Left lobe of liver (tissue), 2 donors: ENCODE measurements at regions not wholly inside any gene's neighbourhood (a gene's known extent, or its start where the extent isn't known, plus 50 kb on each side); places are given as distances from the start of the nearest gene placed in this dataset.
"Not testable (repeated sequence)": the region's sequence is repeated elsewhere in the genome, so short reads cannot be mapped to it uniquely, and the experiment has no call there.

Source experiments
- ATAC-seq: fragments of 200-7000 bp; cut with Tn5 transposase; one replicate; pipeline ENCODE4 v1.9.1; 2020; ENCODE audit warnings: mild to moderate bottlenecking, moderate library complexity
- DNase-seq: peaks from one replicate; pipeline ENCODE4 v3.0.0-alpha.2; 2020; ENCODE audit warnings: low spot score
- donor health status: DM: no; HTN: no; CAD: no; lungs with moderate emphysema.
- donor health status: DM: no; HTN: yes; CAD: no.

DNA sequence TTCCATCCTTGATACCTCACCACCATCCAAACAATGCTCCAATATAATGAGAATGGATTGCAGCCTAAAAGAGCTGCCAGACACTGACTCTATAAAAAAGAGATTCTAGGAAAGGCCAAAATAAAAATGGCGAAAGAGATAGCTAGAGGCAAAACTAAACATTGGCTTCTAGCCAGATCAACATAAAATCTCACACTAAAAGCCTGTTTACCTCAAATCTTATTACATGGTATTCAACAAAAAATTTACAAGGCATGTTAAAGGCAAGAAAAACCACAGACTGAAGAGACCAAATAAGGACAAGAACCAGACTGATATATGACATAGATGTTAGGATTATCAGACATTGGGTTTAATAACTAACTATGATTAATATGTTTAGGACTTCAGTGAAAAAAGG is 1127.0 kb downstream of the DNAJB9 start:
- DNase-seq (no peak), ATAC-seq (no peak)

DNA sequence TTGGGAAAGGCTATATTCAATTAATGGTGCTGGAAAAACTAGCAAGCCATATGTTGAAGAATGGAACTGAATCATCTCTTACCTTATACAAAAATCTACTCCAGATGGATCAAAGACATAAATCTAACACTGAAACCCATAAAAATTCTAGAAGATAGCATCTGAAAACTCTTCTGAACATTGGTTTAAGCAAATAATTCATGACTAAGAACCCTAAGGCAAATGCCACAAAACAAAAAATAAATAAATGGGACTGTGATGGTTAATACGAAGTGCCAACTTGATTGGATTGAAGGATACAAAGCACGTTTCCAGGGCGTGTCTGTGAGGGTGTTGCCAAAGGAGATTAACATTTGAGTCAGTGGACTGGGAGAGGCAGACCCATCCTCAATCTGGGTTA is 1130.0 kb downstream of the DNAJB9 start:
- no peak for ATAC-seq

GRCh38 chr7:109713366-109713765 is 1143.7 kb downstream of the DNAJB9 start:
- DNase-seq (no peak), ATAC-seq (no peak)

More for the DNA sequence above, 1130.0 kb downstream of the DNAJB9 start:
- no peak for DNase-seq

DNA sequence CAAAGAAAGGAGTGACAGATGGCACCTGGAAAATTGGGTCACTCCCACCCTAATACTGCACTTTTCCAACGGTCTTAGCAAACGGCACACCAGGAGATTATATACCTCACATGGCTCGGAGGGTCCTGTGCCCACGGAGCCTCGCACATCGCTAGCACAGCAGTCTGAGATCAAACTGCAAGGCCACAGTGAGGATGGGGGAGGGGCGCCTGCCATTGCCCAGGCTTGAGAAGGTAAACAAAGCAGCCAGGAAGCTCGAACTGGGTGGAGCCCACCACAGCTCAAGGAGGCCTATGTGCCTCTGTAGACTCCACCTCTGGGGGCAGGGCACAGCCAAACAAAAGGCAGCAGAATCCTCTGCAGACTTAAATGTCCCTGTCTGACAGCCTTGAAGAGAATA is 1149.7 kb downstream of the DNAJB9 start:
- ATAC-seq, DNase-seq: not testable (repeated sequence)

DNA sequence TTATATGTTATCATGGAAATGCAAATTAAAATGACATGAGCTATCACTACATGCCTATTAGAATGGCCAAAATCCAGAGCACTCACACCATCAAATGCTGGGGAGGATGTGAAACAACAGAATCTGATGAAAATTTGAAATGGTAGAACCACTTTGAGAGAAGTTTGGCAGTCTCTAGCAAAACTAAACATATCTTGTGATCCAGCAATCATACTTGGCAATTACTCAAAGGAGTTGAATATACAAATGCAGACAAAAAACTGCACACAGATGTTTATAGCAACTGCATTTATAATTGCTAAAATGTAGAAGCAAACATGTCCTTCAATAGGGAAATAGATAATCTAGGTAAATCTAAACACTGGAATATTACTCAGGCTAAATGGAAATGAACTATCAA is 1164.9 kb downstream of the DNAJB9 start:
- DNase-seq = no peak
- no peak for ATAC-seq

DNA sequence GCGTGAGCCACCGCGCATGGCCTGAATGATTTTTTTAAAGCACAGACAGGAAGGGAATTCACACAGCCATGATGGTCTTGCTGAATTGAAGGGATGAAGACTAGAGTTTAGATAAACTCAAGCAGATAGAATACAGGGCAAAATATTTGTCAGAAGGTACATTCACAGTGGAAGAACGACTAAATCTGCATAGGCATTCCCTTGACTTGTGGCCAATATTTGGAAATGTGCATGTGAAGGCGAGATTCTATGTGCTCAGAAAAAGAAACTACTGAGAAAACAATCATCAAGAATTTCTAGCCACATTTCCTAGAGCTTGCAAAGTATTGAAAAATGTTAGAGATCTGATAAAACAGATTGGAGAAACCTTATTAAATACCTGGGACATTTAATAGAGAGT is 1166.2 kb downstream of the DNAJB9 start:
- ATAC-seq = no peak
- no peak for DNase-seq

- ATAC-seq (no peak), DNase-seq (no peak)
Measured at GRCh38 chr7:109745677-109746410, 1176.2 kb downstream of the DNAJB9 start.

- DNase-seq (no peak), ATAC-seq (no peak)
Measured at GRCh38 chr7:109751241-109751640, 1181.6 kb downstream of the DNAJB9 start.

DNA sequence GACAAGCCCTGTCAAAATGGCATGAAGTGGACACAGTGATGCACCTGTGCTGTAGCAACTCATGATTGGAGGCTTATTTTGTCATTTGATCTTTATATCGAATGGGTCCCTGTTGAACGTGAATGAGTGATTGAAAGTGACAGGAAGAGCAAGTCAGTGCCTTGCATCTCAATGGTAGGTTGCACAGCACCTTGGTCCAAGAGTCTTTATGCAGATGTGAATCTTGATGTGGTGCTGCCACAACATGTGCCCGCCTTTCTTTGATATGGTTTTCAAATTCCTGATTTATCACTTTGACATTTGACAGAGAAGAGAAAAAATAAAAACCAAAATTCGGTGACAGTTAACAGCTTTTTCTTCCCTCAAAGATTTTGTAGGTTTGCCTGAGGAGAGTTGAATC is 1182.4 kb downstream of the DNAJB9 start:
- DNase-seq (no peak), ATAC-seq (no peak)

DNA sequence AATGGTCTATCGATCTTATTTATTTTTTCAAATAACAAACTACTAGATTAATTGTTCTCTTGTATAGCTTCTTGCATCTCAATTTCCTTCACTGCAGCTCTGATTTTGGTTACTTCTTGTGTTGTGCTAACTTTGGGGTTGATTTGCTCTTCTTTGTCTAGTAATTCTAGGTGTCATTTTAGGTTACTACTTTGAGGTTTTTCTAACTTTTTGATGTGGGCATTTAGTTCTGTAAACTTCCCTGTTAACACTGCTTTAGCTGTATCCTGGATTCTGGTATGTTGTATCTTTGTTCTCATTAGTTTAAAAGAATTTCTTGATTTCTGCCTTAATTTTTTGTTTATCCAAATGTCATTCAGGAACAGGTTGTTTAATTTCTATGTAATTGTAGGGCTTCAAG is 1188.0 kb downstream of the DNAJB9 start:
- DNase-seq (no peak), ATAC-seq (no peak)

GRCh38 chr7:109763611-109764010 is 1193.9 kb downstream of the DNAJB9 start:
- DNase-seq = no peak

GRCh38 chr7:109772161-109772560 is 1202.5 kb downstream of the DNAJB9 start:
- DNase-seq (no peak), ATAC-seq (no peak)

More at GRCh38 chr7:109763611-109764010, 1193.9 kb downstream of the DNAJB9 start:
- ATAC-seq = no peak

GRCh38 chr7:109782806-109783205 is 1213.1 kb downstream of the DNAJB9 start:
- DNase-seq = no peak
- no peak for ATAC-seq

- ATAC-seq = no peak
- DNase-seq = no peak
Measured at GRCh38 chr7:109806548-109806947, 1236.9 kb downstream of the DNAJB9 start.

DNA sequence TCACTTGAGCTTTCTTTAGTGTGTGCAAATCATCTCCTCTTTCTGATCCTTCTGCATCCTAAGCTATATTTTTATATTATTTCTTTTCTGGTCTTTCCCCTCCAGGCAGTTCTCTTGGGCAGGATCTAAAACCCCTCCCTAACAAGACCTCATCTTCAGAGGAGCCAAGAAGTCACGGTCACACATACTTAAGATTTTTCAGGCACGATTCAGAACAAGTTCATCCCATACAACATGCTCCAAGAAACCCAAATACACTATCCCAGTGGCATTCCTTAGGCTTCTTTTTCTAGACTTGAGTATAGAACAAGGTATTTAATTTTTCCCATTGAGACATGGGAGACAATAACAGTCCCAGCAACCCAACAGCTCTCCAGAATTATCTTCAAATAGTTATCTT is 1251.5 kb downstream of the DNAJB9 start:
- no peak for DNase-seq
- ATAC-seq = no peak

- DNase-seq (no peak), ATAC-seq (no peak)
Measured at GRCh38 chr7:109834851-109835250, 1256.1 kb upstream of the LRRN3 start.

DNA sequence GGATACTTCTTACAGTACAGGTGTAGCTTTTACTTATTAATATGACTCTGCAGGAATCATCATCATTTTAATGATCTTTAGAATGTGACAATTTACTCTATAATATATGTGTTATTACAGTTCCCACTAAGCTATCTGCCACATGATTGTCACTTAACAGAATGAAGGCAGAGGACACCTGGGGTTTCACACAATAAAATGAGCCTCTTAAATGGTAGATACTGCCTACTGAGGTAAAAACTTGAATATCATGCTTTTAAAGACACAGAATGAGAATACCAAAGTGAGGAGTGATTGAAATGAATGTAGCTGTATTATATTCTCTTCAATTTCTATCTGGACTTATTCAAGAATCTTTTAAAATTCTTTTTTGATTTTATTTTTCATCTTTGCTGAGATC is 1255.3 kb upstream of the LRRN3 start:
- DNase-seq (no peak), ATAC-seq (no peak)

DNA sequence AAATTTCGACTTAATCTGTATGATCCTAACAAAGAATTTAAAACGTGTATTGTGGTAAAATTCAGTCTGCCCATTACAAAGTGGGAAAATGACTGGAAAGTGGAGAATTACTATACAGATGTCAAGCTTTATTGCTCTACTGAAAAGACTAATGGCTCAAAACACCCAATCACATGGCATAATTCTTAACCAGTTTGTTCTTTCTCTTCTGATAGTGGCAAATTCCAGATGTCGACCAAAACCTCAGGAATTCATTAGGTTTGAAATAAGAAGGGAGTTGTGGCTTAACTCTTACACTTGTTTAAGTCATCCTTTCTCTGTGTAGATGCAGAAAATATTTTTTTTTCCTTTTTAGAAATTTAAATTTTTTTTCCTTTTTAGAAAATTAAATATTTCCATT is 1254.9 kb upstream of the LRRN3 start:
- DNase-seq (no peak), ATAC-seq (no peak)

- ATAC-seq (no peak), DNase-seq (no peak)
Measured at GRCh38 chr7:109842386-109842785, 1248.5 kb upstream of the LRRN3 start.

DNA sequence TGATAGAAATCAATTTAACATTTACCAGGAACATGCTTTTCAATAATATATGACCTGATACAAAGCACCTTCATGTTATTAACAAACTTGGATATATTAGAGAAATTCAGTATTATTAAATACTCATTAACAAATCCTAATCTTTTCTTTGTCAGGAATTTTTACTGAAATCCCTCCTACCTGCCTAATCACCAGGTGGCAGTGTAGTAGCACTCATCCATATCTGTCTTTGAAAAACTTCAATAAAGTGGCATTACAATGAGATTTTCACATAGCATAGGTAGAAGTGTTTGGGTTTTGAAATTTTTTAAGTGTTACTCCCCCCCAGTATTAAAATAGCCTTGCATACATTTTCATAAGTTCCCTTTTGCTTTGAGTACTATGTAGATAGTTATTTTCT is 1246.6 kb upstream of the LRRN3 start:
- ATAC-seq (peak; percentile 53), DNase-seq (no peak)

DNA sequence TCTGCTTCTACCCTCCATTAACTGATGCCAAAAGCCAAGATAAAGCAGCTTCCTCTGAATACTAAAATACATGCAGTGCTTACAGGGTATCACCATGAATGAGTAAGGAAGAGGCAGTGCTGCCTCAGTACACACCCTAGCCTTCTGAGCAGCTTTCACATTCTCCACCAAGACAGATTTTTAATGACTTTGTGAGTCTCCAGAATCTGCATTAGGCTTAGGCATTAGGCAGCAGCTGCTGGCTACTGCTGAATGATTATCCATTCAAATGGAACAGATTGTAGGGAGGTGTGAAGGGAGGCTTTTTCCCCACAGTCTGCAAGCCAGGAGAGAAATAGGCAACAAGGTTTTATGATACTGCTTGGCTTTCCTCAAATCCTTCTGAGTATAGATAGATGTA is 1226.7 kb upstream of the LRRN3 start:
- ATAC-seq (no peak), DNase-seq (no peak)

DNA sequence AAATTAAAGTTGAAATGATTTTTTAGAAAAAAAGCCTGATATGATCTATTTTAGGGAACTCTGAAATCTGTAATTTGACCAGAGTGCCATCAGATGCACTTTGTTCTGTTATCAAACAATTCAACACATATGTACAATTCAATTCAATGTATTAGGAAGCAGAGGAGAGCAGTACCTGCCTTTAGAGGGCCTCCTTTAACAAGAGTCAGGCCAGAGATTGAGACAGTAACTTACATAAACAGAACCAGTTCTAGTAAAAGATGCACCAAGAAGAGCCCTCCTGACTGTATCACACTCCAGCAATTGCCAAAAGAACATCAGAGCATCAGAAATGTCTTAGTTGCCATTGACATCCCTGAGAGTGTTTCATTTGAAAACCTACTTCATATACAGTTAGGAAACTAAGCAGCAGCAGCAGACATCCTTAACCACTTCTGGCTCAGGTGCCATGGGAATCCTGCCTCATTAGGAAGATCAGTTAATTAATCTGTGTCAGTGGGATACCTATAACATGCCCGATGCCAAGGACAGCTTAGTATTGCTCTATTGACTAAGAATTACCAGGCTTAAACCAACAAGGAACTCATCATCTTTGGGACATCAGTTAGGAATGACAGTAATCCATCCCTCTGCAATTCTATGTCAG is 1222.6 kb upstream of the LRRN3 start:
- no peak for DNase-seq
- no peak for ATAC-seq

DNA sequence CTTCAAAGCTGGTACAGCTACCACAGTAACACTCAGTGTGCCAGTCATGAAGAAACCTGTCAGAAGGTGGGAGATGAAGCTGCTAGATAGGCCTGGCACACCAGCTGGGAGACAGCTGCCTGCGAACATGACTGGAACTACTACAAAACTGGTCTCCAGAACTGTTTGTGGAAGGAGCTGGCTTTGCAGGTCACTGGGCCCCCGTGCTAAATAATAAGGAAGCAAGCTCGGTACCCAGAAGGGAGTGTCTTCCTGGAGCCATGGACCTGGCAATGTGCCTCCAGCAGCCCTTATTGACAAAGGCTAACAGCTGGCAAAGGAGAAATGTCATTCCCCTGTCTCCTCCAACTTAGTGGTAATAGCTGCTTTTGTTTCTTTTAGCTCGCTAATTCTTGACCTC is 1217.6 kb upstream of the LRRN3 start:
- no peak for ATAC-seq

More for the DNA sequence above, 1217.6 kb upstream of the LRRN3 start:
- DNase-seq = no peak
